ENCODE measurements at regions not wholly inside any gene's neighbourhood (a gene's known extent, or its start where the extent isn't known, plus 50 kb on each side); places are given as distances from the start of the nearest gene placed in this dataset.
"Not testable (repeated sequence)": the region's sequence is repeated elsewhere in the genome, so short reads cannot be mapped to it uniquely, and the experiment has no call there.

DNA sequence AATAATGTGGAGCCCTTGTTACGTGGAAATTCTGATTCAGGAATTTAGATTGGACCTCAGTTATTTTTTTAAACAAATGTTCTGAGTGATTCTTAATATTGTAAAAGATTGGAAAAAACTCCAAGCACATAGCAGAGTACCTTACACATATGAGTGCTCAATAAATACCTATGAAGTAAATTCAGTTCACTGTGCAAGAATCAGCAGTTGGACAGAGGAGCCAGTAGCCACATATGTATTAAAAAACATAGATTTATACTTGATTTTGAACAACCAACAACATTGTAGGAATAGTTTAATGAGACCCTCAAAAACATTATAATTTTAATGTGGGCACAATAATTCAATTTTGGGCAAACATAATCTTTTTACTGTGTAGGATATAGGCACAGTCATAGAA lies 109.3 kb upstream of the B3GAT2 start:
- DNase-seq = no peak

DNA sequence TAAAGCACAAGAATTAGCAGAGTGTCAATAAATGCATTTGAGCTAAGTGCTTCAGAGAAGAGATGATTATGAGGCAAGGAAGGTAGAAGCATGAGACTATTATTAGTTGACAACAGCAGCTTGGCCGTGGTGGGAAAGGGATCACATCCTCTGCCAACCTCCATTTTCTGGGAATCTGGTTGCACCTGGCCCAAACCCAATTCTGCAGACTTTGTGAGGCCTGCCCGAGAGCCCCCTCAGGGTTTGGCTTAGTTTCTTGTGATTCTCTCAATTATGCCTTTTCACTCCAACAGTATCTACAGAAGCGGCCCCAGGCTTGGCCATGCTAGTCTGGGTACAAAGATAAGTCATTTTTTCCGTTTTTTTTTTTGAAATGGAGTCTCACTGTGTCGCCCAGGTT lies 111.0 kb upstream of the B3GAT2 start:
- DNase-seq = no peak

DNA sequence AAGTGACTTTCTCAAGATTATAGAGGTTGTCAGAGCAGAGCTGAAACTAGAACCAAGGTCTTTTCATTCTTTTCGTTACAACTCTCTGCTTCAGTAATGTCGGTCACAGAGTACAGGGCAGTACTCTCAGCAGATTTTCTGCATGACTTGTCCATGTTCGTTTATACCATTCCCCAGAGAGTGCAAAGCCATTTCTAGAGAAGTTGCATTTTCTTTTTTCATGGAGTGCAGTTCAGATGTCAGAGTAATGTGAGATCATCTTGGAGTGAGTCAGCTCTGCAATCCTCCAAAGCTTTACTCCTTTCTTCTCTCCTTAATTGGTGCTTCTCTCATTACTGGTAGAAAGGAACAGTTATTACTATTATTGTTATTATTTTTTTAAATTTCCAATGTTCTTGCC lies 115.6 kb upstream of the B3GAT2 start:
- DNase-seq = no peak

DNA sequence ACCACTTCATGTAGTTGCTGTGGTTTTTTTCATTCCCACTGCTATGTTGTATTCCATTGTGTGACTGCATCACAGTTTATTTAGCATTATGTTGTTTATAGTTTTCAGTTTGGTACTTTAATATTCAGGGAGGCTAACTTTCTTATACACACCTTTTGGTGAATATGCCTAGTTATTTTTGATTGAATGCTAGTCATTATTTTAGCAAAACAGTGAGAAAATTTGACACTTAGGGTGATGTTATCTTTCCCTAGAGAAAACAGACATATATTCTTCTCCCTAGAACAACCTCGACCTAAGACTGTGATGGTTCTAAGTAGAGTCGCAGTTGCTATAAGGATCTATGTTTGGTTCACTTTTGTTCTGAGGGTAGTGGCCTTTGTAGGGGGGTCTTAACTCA lies 120.8 kb upstream of the B3GAT2 start:
- DNase-seq = no peak

- no peak for DNase-seq
These were observed 122.8 kb upstream of the B3GAT2 start for GRCh38 chr6:71079677-71080076.

GRCh38 chr6:71080133-71080532 lies 123.3 kb upstream of the B3GAT2 start:
- no peak for DNase-seq

- DNase-seq = no peak
These were observed 124.0 kb upstream of the B3GAT2 start for GRCh38 chr6:71080826-71081225.

GRCh38 chr6:71082033-71082650 lies 125.3 kb upstream of the B3GAT2 start:
- DNase-seq = no peak

DNA sequence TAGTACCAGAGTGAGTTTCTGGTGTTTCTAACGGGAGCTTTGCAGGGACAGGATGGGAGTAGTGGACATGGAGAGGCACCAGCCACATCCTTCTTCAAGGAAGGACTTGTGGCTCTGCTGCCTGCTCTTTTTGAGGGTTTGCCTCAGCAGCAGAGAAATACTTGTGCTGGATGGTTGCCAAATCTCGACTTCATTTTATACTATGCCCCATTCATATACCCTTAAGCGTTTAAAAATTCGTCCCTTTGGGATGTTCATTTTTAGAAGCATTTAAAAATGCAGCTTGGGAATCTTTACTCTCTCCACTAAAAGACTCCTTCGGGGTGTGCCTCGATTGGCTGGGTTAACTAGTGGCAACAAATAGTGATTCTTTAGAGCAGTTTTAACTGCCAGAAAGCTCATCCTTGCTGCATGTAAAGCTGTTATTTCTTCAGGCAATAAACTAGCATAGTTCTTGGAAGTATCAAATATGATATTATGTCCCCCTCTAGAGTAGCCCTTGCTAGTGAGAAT lies 126.5 kb upstream of the B3GAT2 start:
- no peak for DNase-seq

DNA sequence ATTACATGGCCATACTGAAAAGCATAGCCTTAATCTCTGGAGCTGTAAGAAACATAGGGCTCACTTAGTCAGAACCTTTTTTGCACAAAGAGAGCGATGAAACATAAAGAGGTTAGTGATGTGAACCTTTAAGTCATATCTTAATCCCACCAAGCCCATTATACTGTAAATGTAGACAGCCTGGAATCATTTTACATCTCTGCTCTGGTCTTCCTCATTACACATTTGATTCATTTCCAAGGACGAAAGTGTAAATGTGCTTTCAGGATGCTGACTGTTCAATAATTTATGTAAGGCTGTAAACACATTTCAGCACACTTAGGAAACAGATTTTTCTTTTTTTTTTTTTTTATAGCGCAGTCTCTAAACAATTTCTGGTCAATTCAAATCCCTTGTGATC lies 131.3 kb upstream of the B3GAT2 start:
- DNase-seq = no peak

DNA sequence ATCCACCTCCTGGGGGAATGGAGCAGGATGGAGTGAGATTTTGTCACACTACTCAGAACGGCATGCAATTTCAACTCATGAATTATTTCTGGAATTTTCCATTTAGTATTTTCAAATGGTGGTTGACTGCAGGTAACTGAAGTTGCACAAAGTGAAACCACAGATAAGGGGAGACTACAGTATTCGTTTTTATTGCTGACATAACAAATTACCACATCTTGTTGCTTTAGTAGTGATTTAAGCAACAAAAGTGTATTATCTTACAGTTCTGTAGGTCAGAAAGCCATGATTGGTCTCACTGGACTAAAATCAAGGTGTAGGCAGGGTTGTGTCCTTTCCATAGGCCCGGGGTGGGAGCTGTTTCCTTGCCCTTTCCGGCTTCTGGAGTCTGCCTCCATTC lies 133.4 kb upstream of the B3GAT2 start:
- no peak for DNase-seq

- no peak for DNase-seq
These were observed 134.3 kb upstream of the B3GAT2 start for GRCh38 chr6:71091167-71091566.

- no peak for DNase-seq
These were observed 135.1 kb upstream of the B3GAT2 start for GRCh38 chr6:71091956-71092355.

DNA sequence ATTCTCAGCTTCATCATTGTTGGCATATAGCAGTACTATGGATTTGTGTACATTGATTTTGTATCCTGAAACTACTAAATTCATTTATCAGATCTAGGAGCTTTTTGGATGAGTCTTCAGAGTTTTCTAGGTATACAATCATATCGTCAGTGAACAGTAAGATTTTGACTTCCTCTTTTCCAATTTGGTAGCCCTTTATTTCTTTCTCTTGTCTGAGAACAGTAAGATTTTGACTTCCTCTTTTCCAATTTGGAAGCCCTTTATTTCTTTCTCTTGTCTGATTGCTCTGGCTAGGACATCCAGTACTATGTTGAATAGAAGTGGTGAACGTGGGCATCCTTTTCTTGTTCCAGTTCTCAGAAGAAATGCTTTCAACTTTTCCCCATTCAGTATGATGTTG lies 140.4 kb upstream of the B3GAT2 start:
- DNase-seq = not testable (repeated sequence)

DNA sequence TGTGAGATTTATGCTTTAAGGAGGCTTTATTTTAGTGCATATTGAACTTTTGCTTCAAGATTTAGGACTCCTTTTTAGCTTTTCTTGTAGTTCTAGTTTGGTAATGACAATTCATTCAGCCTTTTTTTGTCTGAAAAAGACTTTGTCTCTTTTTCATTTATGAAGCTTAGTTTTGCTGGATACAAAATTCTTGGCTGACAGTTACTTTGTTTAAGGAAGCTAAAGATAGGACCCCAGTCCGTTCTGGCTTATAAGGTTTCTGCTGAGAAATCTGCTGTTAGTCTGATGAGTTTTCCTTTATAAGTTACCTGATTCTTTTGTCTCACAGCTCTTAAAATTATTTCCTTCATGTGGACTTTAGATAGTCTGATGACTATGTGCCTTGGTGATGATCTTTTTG lies 142.8 kb upstream of the B3GAT2 start:
- DNase-seq = no peak

- DNase-seq = no peak
These were observed 146.3 kb upstream of the B3GAT2 start for GRCh38 chr6:71103130-71103529.

- no peak for DNase-seq
These were observed 146.8 kb upstream of the B3GAT2 start for GRCh38 chr6:71103641-71104040.

DNA sequence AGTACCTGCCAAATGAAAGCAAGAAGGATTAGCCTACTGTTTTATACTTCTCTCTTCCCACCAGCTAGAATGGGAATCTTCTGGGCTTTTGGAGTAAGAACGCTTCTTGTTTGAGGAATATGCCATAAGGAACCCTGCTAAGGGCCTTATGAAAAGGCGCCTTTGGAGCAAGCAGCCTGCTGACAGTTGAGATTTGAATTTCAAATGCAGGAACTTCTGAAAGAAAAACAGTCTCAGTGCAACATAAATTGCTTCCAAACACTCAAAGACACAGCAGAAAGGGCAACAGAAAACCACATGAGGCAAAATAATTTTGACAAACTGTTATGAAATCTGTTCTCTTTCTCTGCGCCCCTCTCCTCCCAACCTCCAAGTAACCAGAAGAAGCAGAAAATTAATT lies 149.4 kb upstream of the B3GAT2 start:
- peak; percentile 37 for DNase-seq

DNA sequence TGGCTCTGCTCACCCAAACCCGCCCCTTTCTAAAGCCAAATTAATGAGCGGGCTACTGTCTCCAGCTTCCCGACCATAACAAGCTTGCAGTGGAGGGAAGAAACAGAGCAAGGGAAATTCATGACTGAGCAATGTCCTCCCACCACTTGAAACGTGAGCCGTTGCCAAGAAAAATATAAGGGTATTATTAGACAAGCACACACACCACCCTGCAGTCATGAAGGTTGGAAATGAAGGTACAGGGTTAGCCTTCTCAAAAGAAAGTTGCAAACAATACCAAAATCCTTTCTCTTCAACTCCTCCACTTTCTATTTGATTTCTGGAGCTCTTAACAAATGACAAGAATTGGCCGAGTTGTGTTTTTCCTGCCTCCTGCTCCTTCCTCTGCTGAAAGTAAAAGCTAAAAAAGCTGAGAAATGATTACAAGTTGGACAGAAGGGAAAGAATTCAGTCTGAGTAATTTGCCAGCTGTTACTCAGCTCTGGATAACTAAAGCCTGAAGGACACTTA lies 151.1 kb upstream of the B3GAT2 start:
- DNase-seq = no peak

GRCh38 chr6:71114544-71114943 lies 157.7 kb upstream of the B3GAT2 start:
- no peak for DNase-seq

DNA sequence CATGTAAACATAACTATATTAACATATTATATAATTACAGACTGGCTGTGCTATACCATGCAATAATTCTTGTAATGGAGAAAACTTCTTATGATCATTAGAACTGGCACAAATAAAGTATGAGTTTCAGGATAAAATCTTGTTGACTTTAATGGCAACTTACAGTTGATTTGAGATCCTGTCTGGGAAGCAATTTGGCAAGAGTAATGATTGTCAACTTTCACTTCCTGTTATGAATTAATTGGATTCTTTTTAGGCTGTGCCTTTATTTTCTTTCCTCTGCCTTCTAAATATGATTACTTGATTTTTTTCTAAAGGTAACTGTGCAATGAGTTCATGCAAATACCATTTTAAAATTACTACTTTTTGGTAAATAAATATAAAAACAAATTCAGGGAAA lies 158.1 kb upstream of the B3GAT2 start:
- DNase-seq = no peak

- DNase-seq = no peak
These were observed 162.7 kb upstream of the B3GAT2 start for GRCh38 chr6:71119560-71119959.

DNA sequence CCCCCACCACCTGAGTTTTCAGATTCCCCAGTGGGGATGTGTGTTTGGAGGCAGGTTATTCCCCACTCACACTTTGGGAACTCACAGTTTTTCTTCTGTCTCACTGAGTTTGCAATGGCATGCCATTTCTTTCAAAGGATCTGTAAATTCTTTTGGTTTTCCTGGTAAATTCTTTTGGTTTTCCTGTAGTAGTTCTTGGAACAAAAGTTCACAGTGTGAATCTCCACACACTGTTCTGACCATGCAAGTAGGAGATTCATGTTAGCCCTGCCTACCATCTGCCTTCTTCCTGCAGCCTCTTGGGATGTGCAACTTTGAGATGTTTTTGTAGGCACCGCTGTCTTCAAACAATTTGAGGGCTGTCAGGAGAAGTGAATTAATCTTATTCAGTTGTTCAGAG lies 165.6 kb upstream of the OGFRL1 start:
- no peak for DNase-seq

GRCh38 chr6:71124340-71124739 lies 164.3 kb upstream of the OGFRL1 start:
- DNase-seq = no peak

- no peak for DNase-seq
These were observed 163.4 kb upstream of the OGFRL1 start for GRCh38 chr6:71125216-71125615.
